Activated T-cell treated with anti-CD3 and anti-CD28 coated beads for 4 hours (primary cell): ENCODE measurements at regions not wholly inside any gene's neighbourhood (a gene's known extent, or its start where the extent isn't known, plus 50 kb on each side); places are given as distances from the start of the nearest gene placed in this dataset.

ENCODE experiments used
- DNase-seq: peaks from one replicate; pipeline ENCODE4 v3.0.0-alpha.2; 2020

DNA sequence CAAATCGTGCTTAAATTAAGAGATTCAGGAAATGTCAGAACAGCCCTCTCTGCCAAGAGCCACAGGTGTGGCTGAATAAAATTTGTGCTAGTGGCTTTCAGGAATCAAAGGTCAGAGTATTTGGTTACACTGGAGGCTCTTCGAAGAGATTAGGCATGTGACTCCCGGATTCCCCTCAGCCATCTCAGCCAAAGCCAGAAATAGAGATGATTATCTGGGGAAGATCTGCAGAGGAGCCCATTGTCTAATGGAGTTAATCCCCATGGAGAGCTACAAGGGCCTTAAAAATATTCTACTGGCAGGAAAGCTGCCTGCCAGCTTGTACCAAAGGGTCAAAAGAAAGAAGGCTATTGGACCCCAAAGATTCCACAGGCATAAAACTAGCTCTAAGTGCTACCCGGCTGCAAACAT, 1259.5 kb downstream of the TBC1D22A start:
- DNase-seq, result no peak

DNA sequence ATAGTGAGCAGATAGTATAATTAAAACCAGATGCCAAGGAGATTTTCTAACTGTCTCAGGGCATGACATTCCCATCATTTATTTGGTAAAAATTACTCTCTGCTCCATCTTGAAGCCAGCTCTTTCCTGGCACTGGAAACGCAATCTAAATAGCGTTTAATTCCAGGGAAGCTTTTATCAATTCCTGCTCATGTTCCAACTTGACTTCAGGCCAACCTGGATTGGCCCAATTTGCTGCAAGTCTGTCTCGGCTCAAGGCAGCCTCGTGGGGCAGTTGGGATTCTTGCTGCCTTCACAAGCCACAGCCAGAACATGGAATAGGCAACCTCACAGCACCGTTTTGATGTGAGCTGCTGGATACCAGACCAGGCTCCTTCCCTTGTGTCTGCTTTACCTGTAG, 1255.9 kb downstream of the TBC1D22A start:
- no peak for DNase-seq

GRCh38 chr22:48015701-48016100, 1253.3 kb downstream of the TBC1D22A start:
- no peak for DNase-seq

DNA sequence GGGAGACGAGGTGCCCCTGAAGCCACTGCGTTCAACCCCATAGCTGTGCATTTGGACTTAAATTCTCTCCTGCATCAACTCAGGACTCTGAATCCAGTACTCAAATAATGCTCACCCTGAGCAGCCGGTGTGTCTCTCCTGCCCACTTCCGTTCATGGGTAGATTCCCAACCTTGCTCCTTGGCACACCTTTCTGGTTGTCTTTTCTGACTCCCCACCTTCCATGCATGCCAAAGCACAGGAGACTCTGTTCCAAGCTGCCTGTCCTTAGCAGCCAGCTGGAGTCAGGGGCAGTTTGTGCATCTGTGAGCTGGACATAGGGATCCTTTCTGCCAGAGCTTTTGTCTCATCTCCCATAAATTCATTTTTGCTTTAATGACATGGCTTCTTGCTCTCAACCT, 1242.5 kb downstream of the TBC1D22A start:
- no peak for DNase-seq

DNA sequence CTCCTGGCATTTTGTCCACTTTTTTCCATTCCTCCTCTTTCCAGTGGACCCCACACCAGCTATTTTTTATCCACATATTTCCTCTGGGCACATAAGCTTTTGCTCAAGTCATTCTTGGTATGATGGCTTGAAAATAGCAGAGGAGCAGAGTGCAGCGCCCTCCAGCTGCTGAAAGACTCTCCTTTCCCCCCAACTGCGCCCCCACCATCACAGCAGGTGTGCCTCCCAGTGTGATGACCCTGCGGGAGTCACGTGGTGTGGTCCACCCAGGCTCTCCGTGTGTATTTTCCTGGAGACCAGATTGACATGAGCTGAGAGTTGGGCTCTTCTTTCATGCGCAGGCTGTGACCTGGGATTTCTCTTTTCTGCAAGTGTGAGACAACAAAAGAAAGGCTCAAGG, 1241.6 kb downstream of the TBC1D22A start:
- DNase-seq, result no peak

- no peak for DNase-seq
Measured at GRCh38 chr22:48001101-48001500, 1238.7 kb downstream of the TBC1D22A start.

DNA sequence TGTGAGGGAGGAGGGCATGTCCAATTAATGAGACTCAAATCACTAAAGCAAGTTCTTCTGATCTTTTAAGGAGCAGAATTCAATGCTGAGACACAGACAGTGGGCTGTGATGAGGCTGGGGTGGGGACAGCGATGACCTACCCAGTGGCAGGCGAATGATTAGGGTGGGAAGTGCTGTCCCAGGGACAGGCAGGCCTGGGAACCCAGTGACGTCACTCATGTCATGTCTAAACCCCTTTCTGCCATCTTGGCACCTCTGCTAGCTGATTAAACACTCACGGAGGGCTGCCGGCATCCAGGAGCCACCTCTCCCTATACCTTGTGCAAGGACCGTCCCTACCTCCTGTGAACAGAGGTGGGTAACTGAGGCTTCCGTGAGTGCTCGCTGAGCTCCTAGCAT, 1235.2 kb downstream of the TBC1D22A start:
- DNase-seq, result no peak

- DNase-seq, result no peak
Measured at GRCh38 chr22:47997052-47997590, 1234.7 kb downstream of the TBC1D22A start.

DNA sequence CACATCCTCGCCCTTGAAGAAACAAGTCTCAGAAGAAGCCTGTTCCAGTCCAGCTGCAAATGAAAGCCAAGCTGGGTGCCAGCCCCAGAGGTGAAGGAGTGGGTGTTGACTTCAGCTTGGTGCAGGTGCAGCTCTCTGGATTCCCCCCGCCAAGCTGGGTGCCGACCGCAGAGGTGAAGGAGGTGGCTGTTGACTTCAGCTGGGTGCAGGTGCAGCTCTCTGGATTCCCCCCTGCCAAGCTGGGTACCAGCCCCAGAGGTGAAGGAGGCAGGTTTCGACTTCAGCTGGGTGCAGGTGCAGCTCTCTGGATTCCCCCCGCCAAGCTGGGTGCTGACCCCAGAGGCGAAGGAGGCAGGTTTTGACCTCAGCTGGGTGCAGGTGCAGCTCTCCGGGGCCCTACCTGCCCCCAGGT, 1234.0 kb downstream of the TBC1D22A start:
- no peak for DNase-seq

GRCh38 chr22:47995718-47996117, 1233.3 kb downstream of the TBC1D22A start:
- DNase-seq, result no peak

- DNase-seq, result no peak
Measured at GRCh38 chr22:47995264-47995627, 1232.8 kb downstream of the TBC1D22A start.

DNA sequence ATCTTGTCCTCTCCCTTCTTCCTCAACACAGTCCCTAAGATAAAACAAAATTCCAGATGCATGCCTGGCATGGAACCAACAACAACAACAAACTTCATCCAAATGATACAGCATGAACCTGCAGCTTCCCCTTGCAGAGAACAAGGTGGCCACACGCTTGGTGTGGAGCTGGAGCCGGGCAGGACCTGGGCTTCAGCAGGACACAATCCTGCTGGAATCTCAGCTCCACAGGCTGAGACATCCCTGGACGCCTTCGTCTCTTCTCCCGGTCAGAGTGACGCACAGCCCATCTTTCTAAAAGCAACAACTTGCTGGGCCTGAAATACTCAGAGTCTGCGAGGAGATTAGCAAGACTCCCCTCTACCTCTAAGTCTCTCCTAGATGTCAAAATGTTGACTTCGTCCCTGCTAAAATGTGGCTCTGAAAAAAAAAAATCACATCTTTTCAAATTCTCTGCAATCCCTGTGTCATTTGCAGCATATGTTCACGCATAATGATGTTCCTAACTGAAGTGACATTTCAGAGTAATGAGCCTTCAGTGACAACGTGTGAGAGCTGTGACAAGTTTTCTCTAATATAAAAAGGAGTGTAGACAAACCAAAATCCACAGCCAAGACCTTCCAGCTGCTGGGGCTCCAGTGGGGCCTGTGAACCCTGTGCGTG, 1232.3 kb downstream of the TBC1D22A start:
- DNase-seq, result no peak

DNA sequence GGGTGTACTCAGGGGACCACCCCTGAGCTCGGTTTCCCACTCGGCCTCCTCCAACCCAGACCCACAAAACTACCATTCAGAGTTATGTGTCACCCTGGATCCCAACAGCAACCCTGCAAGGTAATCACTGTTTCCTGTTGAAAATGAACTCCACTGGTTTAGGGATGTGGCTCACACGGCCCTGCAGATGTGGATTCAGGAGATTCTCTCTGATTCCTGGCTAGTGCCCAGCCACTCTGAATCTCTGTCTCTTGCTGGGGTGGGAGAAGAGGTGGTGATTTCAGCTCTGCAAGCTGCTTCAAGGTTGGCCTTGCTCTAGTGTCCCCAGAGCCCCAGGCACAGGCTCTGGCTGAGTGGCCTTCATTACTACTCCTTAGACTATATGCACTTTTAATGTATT, 1231.6 kb downstream of the TBC1D22A start:
- no peak for DNase-seq

- DNase-seq, result no peak
Measured at GRCh38 chr22:47990481-47990880, 1228.0 kb downstream of the TBC1D22A start.

DNA sequence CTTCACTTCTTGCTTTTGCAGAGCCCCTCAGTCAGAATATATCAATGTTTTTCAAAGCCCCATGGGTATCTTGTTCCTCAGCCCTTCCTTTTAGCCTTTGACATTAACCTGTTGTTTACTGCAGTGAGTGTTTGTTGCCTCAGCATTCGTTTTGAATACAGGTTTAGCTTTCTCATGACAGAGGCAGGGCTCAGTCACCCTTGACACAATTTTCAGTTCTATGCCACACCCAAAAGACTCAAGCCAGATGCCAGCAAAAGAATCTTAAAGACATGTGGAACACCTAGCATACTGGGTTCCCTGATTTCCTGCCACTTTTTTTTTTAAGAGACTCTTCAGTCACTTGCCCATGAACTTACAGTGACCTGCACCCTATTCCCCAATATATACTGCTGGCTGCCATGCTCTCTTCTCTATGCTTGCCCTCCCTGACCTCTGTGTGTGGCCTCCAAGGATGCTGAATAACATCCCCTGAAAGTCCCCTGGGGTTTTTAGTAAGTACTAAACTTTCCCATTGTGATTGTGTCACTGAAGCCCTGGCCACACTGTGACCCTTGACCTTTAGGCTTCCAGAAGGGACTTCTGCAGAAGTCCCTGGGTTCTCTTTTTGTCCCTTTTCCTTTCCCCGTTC, 1225.5 kb downstream of the TBC1D22A start:
- no peak for DNase-seq

DNA sequence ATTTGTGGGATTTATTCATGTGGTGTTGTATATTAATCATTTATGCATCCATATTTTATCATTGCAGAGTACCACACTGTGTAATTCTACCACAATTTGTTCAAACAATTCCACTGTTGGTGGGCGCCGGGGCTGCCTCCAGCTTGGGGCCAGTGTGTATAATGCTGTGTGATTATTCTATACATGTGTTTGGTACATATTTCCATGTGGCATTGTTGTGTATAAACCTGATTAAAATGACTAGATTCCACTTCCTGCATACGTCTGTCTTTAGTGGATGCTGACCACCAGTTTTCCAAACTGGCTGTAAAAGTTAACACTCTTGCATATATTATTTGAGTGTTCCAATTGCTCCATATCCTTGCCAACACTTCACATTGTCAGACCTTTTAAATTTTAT, 1213.8 kb downstream of the TBC1D22A start:
- no peak for DNase-seq

DNA sequence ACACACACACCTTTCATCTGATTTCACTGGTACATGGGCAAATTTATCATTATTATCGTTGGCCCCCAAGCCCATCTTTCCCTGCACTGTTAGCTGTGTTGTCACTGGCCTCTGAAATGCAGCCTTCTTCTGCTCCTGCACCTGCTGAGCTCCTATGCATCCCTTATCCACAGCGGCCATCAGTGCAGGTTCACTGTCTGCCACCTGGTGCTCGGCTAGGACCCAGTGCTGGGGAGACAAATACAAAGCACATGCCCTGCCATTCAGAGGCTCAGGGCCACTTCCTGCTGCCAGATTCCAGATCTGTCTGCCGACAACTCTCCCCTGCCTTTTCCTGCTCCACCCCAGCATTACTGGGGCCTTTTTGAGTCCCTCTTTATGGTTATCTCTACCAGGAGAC, 1205.4 kb downstream of the TBC1D22A start:
- no peak for DNase-seq

DNA sequence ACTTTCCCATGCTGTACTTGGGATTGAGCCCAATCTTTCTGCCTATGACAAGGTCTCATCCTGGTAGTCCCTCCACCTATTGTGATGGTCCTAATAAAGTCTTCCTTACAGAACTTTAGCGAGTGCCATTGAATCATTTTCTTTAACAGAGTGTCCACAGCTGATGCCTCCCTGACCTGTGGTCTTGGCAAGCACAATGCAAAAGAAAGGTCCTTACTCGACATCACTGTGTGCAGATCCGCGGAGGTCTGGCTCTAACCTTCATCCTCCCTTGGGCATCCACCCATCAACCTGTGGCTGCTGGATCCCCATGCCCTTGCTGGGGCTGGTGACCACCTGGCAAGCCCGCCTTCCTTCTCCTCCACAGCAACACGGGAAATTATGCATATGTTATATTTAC, 1203.9 kb downstream of the TBC1D22A start:
- DNase-seq, result no peak

DNA sequence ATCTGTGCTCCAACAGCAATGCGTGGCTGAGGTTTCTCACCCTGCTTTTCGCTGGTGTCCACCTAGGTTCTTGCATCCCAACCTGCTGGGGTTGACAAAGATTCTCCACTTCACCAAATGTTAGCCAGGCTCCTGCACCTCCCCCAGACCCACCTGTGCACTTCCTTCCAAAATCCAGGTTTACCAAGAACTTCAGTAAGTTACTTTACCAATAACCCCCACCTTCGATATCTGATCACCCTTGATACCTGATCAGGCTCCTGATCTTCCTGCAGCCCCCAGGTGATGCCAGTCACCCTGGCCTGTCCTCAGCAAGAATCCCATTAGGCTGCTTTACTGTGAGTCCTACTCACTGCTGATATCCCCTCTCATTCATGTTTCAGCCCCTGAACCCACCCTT, 1203.4 kb downstream of the TBC1D22A start:
- no peak for DNase-seq

DNA sequence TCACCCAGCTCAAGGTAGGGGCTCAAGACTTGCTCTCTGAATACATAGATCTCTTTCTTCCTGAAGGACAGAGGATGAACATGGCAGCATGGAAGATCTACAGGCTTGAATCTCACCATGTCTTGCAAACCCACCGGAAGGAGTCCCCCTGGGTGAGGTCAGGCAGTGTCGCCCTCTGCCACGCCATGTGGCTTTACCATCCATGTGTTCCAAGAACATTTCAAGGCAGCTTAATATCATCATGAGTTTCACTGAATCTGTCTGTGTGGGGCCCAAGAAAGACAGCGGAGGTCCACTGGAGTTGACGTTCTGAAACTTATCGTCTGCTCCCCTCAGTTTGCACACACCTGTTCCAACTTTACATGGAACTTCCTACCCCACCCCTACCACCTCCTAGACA, 1202.6 kb downstream of the TBC1D22A start:
- no peak for DNase-seq

DNA sequence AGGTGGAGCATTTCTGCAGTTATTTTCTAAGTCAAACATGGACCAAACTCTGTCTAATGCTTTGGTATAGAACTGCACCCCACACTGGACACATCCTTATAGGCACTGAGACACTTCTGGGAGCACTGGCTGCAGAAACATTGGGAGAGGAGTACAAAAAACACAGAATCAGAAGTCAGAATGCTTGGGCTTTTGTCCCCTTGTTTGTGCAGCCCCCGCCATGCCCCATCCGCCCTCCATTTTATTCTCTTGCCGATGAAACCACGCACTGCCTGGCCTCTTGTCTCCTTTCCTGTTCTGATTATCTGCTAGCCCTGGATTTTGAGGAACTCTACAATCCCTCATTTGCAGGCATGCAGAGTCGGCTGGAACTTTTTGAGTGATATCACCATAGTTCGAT, 1201.2 kb downstream of the TBC1D22A start:
- DNase-seq, result no peak

DNA sequence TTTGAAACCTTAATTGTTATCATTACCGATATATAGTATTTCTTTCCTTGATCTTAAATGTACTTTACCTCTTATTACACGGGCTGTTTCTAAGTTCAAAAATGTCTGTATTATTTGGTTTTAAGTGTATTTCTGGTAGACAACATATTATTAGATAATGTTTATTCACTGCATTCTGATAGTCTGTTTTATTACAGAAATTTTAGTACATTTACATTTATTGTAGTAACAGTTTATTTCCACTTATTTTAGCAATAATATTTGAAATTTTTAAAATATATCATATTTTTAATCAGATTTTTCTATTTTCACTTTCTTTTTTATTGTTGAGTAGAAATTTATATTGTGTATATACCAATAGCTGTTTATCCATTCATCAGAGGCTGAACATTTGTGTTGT, 1195.2 kb downstream of the TBC1D22A start:
- DNase-seq, result no peak

GRCh38 chr22:47954107-47954506, 1191.7 kb downstream of the TBC1D22A start:
- DNase-seq, result no peak

DNA sequence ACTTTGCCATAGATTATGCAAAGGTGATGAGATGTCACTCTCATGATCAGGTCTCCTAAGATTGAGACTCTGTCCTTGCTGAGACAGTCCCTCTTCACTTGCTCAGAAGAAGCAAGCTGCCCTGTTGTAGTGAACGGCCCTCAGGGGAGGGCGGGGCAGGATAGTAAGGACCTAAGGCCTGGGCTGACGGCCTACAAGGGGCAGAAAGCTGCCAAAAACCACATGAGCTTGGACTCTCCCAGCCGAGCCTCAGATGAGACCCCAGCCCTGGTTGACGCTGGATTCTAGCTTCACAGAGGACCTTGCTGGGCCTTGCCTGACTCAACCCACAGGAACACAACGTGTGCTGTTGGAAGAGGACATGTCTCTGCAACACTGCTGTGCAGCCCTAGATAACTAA, 1182.5 kb downstream of the TBC1D22A start:
- no peak for DNase-seq
